ENCODE measurements at regions not wholly inside any gene's neighbourhood (a gene's known extent, or its start where the extent isn't known, plus 50 kb on each side); places are given as distances from the start of the nearest gene placed in this dataset.

- peak in 1 of 2 donors; percentile 11 for DNase-seq (ENCODE audit: low read depth in 2 of 2)
Observed at GRCh38 chr6:113631666-113632065, 225.5 kb upstream of the MARCKS start.

GRCh38 chr6:113632220-113632864 lies 224.8 kb upstream of the MARCKS start:
- DNase-seq (ENCODE audit: low read depth in 2 of 2), result peak; percentile 96 to 98

- no peak for DNase-seq (ENCODE audit: low read depth in 2 of 2)
Observed at GRCh38 chr6:113633638-113634037, 223.5 kb upstream of the MARCKS start.

- peak in 1 of 2 donors; percentile 74 for DNase-seq (ENCODE audit: low read depth in 2 of 2)
Observed at GRCh38 chr6:113634352-113635163, 222.6 kb upstream of the MARCKS start.

GRCh38 chr6:113635222-113635986 lies 221.7 kb upstream of the MARCKS start:
- peak; percentile 14 to 45 for DNase-seq (ENCODE audit: low read depth in 2 of 2)

- DNase-seq (ENCODE audit: low read depth in 2 of 2), result peak; percentile 28 to 35
Observed at GRCh38 chr6:113636357-113636824, 220.8 kb upstream of the MARCKS start.

- DNase-seq (ENCODE audit: low read depth in 2 of 2), result no peak
Observed at GRCh38 chr6:113640051-113640450, 217.1 kb upstream of the MARCKS start.

GRCh38 chr6:113642001-113642713 lies 215.0 kb upstream of the MARCKS start:
- no peak for DNase-seq (ENCODE audit: low read depth in 2 of 2)

GRCh38 chr6:113642714-113643406 lies 214.3 kb upstream of the MARCKS start:
- peak in 1 of 2 donors; percentile 33 for DNase-seq (ENCODE audit: low read depth in 2 of 2)

- DNase-seq (ENCODE audit: low read depth in 2 of 2), result no peak
Observed at GRCh38 chr6:113643407-113643770, 213.8 kb upstream of the MARCKS start.

GRCh38 chr6:113644861-113645575 lies 212.1 kb upstream of the MARCKS start:
- DNase-seq (ENCODE audit: low read depth in 2 of 2), result peak in 1 of 2 donors; percentile 72

GRCh38 chr6:113645576-113645970 lies 211.6 kb upstream of the MARCKS start:
- DNase-seq (ENCODE audit: low read depth in 2 of 2), result no peak

GRCh38 chr6:113645986-113646385 lies 211.2 kb upstream of the MARCKS start:
- no peak for DNase-seq (ENCODE audit: low read depth in 2 of 2)

GRCh38 chr6:113646701-113647100 lies 210.4 kb upstream of the MARCKS start:
- DNase-seq (ENCODE audit: low read depth in 2 of 2), result no peak

- DNase-seq (ENCODE audit: low read depth in 2 of 2), result no peak
Observed at GRCh38 chr6:113647143-113647889, 209.8 kb upstream of the MARCKS start.

- no peak for DNase-seq (ENCODE audit: low read depth in 2 of 2)
Observed at GRCh38 chr6:113648698-113649097, 208.4 kb upstream of the MARCKS start.

GRCh38 chr6:113649276-113649675 lies 207.9 kb upstream of the MARCKS start:
- peak in 1 of 2 donors; percentile 23 for DNase-seq (ENCODE audit: low read depth in 2 of 2)

- no peak for DNase-seq (ENCODE audit: low read depth in 2 of 2)
Observed at GRCh38 chr6:113649880-113650609, 207.1 kb upstream of the MARCKS start.

- no peak for DNase-seq (ENCODE audit: low read depth in 2 of 2)
Observed at GRCh38 chr6:113650610-113650979, 206.6 kb upstream of the MARCKS start.

All from lung microvascular endothelial cell (primary cell).